ENCODE measurements at regions not wholly inside any gene's neighbourhood (a gene's known extent, or its start where the extent isn't known, plus 50 kb on each side); places are given as distances from the start of the nearest gene placed in this dataset.

- DNase-seq (ENCODE audit: insufficient read length, low spot score): no peak
- FAIRE-seq: no peak
- TF ChIP-seq SPI1 (IDR thresholded peaks at IDR 0.05; ENCODE audit: low read depth, low read length): no peak
- no peak for TF ChIP-seq POLR2AphosphoS5 (IDR thresholded peaks at IDR 0.05; ENCODE audit: low read depth, low read length)
- TF ChIP-seq TAF1 (IDR thresholded peaks at IDR 0.05; ENCODE audit: low read depth, low read length): no peak
- TF ChIP-seq POU2F2 (IDR thresholded peaks at IDR 0.05; ENCODE audit: low read depth, low read length): no peak
- no peak for TF ChIP-seq POLR2A (IDR thresholded peaks at IDR 0.05; ENCODE audit: low read depth, low read length)
- TF ChIP-seq PAX5 (IDR thresholded peaks at IDR 0.05; ENCODE audit: insufficient read depth, low read length, severe bottlenecking): no peak
Observed at GRCh38 chr11:42273977-42274376, 814.5 kb upstream of the LRRC4C start.

DNA sequence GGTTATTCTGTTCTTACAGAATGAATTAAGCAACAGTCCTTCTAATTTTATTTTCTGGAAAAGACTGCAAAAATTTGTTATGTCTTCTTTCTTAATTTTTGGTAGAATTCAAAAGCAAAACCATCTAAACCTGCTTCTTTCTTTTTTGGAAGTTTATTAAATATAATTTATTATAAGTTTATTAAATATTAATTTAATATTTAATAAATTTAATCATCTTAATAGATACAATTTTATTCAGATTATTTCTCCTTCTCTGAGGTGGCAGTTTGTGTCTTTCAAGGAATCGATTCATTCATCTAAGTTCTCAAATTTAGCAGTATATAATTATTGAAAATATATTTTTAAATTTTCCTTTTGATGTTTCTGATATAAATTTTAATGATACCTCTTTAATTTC is 837.5 kb upstream of the LRRC4C start:
- TF ChIP-seq TAF1 (IDR thresholded peaks at IDR 0.05; ENCODE audit: low read depth, low read length): no peak
- TF ChIP-seq PAX5 (IDR thresholded peaks at IDR 0.05; ENCODE audit: insufficient read depth, low read length, severe bottlenecking): no peak
- TF ChIP-seq POLR2AphosphoS5 (IDR thresholded peaks at IDR 0.05; ENCODE audit: low read depth, low read length): no peak
- no peak for TF ChIP-seq POU2F2 (IDR thresholded peaks at IDR 0.05; ENCODE audit: low read depth, low read length)
- TF ChIP-seq SPI1 (IDR thresholded peaks at IDR 0.05; ENCODE audit: low read depth, low read length): no peak
- no peak for TF ChIP-seq POLR2A (IDR thresholded peaks at IDR 0.05; ENCODE audit: low read depth, low read length)
- no peak for FAIRE-seq
- DNase-seq (ENCODE audit: insufficient read length, low spot score): no peak

- FAIRE-seq (no peak), DNase-seq (ENCODE audit: insufficient read length, low spot score) (no peak)
- no peak for TF ChIP-seq POU2F2 (IDR thresholded peaks at IDR 0.05; ENCODE audit: low read depth, low read length)
- no peak for TF ChIP-seq POLR2AphosphoS5 (IDR thresholded peaks at IDR 0.05; ENCODE audit: low read depth, low read length)
- no peak for TF ChIP-seq PAX5 (IDR thresholded peaks at IDR 0.05; ENCODE audit: insufficient read depth, low read length, severe bottlenecking)
- TF ChIP-seq TAF1 (IDR thresholded peaks at IDR 0.05; ENCODE audit: low read depth, low read length): no peak
- TF ChIP-seq SPI1 (IDR thresholded peaks at IDR 0.05; ENCODE audit: low read depth, low read length): no peak
- no peak for TF ChIP-seq POLR2A (IDR thresholded peaks at IDR 0.05; ENCODE audit: low read depth, low read length)
Observed at GRCh38 chr11:42299780-42300179, 840.3 kb upstream of the LRRC4C start.

DNA sequence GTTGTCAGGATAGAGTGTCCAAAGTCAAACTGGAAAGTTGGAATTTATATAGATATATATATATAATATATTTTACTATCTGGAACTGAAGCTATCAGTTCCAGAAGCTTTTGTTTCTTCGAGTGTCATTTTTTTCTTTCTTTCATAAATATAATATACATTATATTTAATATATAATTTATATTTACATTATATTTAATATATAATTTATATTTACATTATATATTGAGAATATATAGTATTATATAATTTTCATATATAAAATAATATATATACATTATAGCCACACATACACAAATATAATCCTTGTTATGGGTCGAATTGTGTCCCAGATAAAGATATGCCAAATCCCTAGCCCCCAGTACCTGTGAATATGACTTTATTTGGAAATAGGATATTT is 842.3 kb upstream of the LRRC4C start:
- FAIRE-seq: no peak
- no peak for TF ChIP-seq SPI1 (IDR thresholded peaks at IDR 0.05; ENCODE audit: low read depth, low read length)
- TF ChIP-seq POU2F2 (IDR thresholded peaks at IDR 0.05; ENCODE audit: low read depth, low read length): no peak
- TF ChIP-seq PAX5 (IDR thresholded peaks at IDR 0.05; ENCODE audit: insufficient read depth, low read length, severe bottlenecking): no peak
- TF ChIP-seq TAF1 (IDR thresholded peaks at IDR 0.05; ENCODE audit: low read depth, low read length): no peak
- TF ChIP-seq POLR2A (IDR thresholded peaks at IDR 0.05; ENCODE audit: low read depth, low read length): no peak
- no peak for TF ChIP-seq POLR2AphosphoS5 (IDR thresholded peaks at IDR 0.05; ENCODE audit: low read depth, low read length)

GRCh38 chr11:42311514-42311913 is 852.1 kb upstream of the LRRC4C start:
- no peak for DNase-seq (ENCODE audit: insufficient read length, low spot score)
- no peak for FAIRE-seq
- no peak for TF ChIP-seq PAX5 (IDR thresholded peaks at IDR 0.05; ENCODE audit: insufficient read depth, low read length, severe bottlenecking)
- no peak for TF ChIP-seq SPI1 (IDR thresholded peaks at IDR 0.05; ENCODE audit: low read depth, low read length)
- TF ChIP-seq TAF1 (IDR thresholded peaks at IDR 0.05; ENCODE audit: low read depth, low read length): no peak
- no peak for TF ChIP-seq POLR2AphosphoS5 (IDR thresholded peaks at IDR 0.05; ENCODE audit: low read depth, low read length)
- no peak for TF ChIP-seq POLR2A (IDR thresholded peaks at IDR 0.05; ENCODE audit: low read depth, low read length)

More for the DNA sequence above, 842.3 kb upstream of the LRRC4C start:
- no peak for DNase-seq (ENCODE audit: insufficient read length, low spot score)

GRCh38 chr11:42311944-42312343 is 852.5 kb upstream of the LRRC4C start:
- DNase-seq (ENCODE audit: insufficient read length, low spot score) (no peak), FAIRE-seq (no peak)
- TF ChIP-seq POLR2AphosphoS5 (IDR thresholded peaks at IDR 0.05; ENCODE audit: low read depth, low read length) (no peak), PAX5 (IDR thresholded peaks at IDR 0.05; ENCODE audit: insufficient read depth, low read length, severe bottlenecking) (no peak), POLR2A (IDR thresholded peaks at IDR 0.05; ENCODE audit: low read depth, low read length) (no peak), SPI1 (IDR thresholded peaks at IDR 0.05; ENCODE audit: low read depth, low read length) (no peak)

DNA sequence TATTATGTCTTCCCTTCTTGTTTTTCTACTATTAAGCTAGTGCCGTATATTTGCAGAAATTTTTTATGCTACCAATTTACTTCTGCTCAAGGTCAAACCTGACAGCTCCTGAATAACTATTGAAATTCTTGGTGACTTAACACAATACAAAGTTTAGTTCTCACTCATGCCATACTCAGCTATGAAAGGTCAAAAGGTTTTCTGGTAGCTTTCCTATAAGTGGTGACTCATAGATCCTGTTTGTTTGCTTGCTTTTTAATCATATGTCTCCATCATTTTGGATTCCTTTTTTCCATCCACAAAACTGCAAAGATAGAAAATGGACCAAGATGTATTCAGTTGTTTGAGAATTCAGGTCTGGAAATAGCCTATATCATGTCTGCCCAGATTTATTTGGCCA is 855.8 kb upstream of the LRRC4C start:
- FAIRE-seq: no peak
- TF ChIP-seq POU2F2 (IDR thresholded peaks at IDR 0.05; ENCODE audit: low read depth, low read length) (no peak), PAX5 (IDR thresholded peaks at IDR 0.05; ENCODE audit: insufficient read depth, low read length, severe bottlenecking) (no peak), POLR2A (IDR thresholded peaks at IDR 0.05; ENCODE audit: low read depth, low read length) (no peak), TAF1 (IDR thresholded peaks at IDR 0.05; ENCODE audit: low read depth, low read length) (no peak), SPI1 (IDR thresholded peaks at IDR 0.05; ENCODE audit: low read depth, low read length) (no peak), POLR2AphosphoS5 (IDR thresholded peaks at IDR 0.05; ENCODE audit: low read depth, low read length) (no peak)
- no peak for DNase-seq (ENCODE audit: insufficient read length, low spot score)

- no peak for FAIRE-seq
- DNase-seq (ENCODE audit: insufficient read length, low spot score): no peak
- TF ChIP-seq POU2F2 (IDR thresholded peaks at IDR 0.05; ENCODE audit: low read depth, low read length) (no peak), SPI1 (IDR thresholded peaks at IDR 0.05; ENCODE audit: low read depth, low read length) (no peak), PAX5 (IDR thresholded peaks at IDR 0.05; ENCODE audit: insufficient read depth, low read length, severe bottlenecking) (no peak), TAF1 (IDR thresholded peaks at IDR 0.05; ENCODE audit: low read depth, low read length) (no peak), POLR2A (IDR thresholded peaks at IDR 0.05; ENCODE audit: low read depth, low read length) (no peak), POLR2AphosphoS5 (IDR thresholded peaks at IDR 0.05; ENCODE audit: low read depth, low read length) (no peak)
Observed at GRCh38 chr11:42315846-42316245, 856.4 kb upstream of the LRRC4C start.

DNA sequence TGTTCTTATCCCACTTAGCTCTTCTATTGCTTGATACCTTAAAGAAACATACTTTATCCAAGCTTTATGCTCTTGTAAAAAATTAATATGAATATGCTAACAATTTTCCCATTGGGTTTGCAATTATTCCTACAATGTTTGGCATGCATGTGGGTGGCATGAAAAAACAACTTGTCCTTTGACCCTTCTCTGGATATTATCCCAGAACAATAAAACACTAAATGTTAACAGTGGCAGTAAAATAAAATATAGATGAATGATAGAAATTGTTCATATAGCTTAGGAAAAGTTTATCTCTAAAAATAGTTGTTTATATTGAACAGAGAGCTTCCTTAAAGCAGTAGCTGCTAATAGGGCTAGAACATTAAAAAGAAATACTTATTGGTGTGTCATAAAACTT is 860.5 kb upstream of the LRRC4C start:
- no peak for TF ChIP-seq POLR2A (IDR thresholded peaks at IDR 0.05; ENCODE audit: low read depth, low read length)
- TF ChIP-seq POU2F2 (IDR thresholded peaks at IDR 0.05; ENCODE audit: low read depth, low read length): no peak
- TF ChIP-seq SPI1 (IDR thresholded peaks at IDR 0.05; ENCODE audit: low read depth, low read length): no peak
- TF ChIP-seq PAX5 (IDR thresholded peaks at IDR 0.05; ENCODE audit: insufficient read depth, low read length, severe bottlenecking): no peak
- TF ChIP-seq POLR2AphosphoS5 (IDR thresholded peaks at IDR 0.05; ENCODE audit: low read depth, low read length): no peak
- no peak for TF ChIP-seq TAF1 (IDR thresholded peaks at IDR 0.05; ENCODE audit: low read depth, low read length)
- DNase-seq (ENCODE audit: insufficient read length, low spot score) (no peak), FAIRE-seq (no peak)

- TF ChIP-seq TAF1 (IDR thresholded peaks at IDR 0.05; ENCODE audit: low read depth, low read length): no peak
- TF ChIP-seq POLR2AphosphoS5 (IDR thresholded peaks at IDR 0.05; ENCODE audit: low read depth, low read length): no peak
- no peak for TF ChIP-seq POU2F2 (IDR thresholded peaks at IDR 0.05; ENCODE audit: low read depth, low read length)
- no peak for TF ChIP-seq SPI1 (IDR thresholded peaks at IDR 0.05; ENCODE audit: low read depth, low read length)
- TF ChIP-seq POLR2A (IDR thresholded peaks at IDR 0.05; ENCODE audit: low read depth, low read length): no peak
- no peak for TF ChIP-seq PAX5 (IDR thresholded peaks at IDR 0.05; ENCODE audit: insufficient read depth, low read length, severe bottlenecking)
- no peak for FAIRE-seq
- DNase-seq (ENCODE audit: insufficient read length, low spot score): no peak
Observed at GRCh38 chr11:42329929-42330565, 870.6 kb upstream of the LRRC4C start.

Data from GM12891 (cell line).